GM19455 (cell line): ENCODE measurements at regions not wholly inside any gene's neighbourhood (a gene's known extent, or its start where the extent isn't known, plus 50 kb on each side); places are given as distances from the start of the nearest gene placed in this dataset.

Experiments
- ATAC-seq: cut with Tn5 transposase; IDR thresholded peaks from one replicate; pipeline ENCODE4 v1.9.1; 2021; ENCODE audit not compliant: unreplicated experiment

DNA sequence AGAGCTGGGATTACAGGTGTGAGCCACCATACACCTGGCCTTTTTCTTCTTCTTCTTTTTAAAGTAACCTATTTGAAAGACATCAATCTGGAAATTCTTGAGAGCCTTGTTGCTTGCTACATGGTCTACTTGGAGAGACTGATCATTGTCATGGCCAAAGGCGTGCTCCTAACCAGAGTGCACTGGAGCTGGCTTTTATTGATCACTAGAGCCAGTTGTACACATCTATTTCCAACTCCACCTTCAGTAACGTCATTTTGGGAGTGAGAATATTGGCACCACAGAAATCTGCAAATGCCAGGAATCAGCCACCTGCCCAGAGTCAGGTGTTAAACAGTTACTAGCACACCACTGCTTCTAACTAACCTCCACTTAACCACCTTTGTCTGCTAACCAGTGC is 735.1 kb downstream of the TYW1 start:
- ATAC-seq = no peak

DNA sequence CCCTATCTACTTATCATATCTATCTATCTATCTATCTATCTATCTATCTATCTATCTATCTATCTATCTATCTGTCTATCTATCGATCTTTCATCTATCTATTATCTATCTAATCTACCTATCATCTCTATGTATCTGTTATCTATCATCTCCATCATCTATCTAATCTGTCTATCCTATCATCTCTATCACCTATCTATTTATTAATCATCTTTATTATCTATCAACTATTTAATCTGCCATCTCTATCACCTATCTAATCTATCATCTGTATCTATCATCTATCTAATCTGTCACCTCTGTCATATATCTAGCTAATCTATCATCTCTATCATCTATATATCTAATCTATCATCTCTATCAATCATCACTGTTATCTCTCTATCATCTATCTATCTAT is 736.3 kb downstream of the TYW1 start:
- no peak for ATAC-seq

DNA sequence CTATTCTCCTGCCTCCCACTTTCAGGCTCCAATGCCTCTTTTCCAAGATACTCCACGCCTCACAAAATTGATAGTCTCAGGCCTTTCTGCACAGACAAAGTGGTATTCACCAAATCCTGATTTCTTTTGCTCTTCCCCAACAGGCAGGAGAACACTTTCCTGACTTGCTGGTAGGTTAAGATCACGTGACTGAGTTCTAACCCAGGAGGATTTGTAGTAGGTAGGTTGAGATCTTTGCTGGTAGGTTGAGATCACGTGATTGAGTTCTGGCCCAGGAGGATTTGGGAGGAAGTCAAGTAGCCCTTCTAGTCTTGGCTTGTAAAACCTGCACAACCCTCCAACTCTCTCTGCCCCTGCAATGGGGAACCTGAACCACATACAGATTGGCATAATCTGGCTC is 741.5 kb downstream of the TYW1 start:
- ATAC-seq = no peak

DNA sequence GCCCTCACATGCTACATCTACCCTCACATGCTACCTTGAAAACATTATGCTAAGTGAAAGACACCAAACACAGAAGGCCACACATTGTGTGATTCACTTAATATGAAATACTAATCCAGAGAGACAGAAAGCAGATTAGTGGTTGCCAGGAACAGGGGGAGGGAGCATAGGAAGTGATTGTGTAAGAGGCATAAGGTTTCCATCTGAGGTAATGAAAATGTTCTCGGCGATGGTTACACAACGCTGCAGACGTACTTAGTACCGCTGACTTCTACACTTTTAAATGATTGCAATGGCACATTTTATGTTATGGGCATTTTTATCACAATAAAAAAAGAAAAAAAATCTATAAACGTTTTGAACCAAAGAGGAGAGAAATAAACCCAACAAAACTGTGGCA is 742.3 kb downstream of the TYW1 start:
- no peak for ATAC-seq

DNA sequence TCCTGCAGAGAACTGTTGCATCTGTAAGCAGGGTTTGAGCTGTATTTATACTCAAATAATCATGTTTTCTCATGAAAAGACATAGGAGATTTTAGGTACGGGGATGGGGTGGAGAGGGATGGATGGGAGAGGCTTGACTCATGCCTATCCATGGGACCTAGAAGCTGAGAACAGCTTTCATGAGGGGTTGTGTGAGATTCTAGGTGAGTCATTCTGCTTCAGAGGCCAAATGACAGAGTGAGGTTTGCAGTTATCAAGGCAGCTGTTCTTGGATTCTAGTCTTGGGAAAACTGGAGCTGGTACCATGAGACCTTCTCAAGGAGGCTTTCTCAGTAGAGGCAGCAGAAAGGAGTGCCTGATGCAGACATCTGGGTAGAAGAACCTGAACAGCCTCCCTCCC is 746.9 kb downstream of the TYW1 start:
- no peak for ATAC-seq

DNA sequence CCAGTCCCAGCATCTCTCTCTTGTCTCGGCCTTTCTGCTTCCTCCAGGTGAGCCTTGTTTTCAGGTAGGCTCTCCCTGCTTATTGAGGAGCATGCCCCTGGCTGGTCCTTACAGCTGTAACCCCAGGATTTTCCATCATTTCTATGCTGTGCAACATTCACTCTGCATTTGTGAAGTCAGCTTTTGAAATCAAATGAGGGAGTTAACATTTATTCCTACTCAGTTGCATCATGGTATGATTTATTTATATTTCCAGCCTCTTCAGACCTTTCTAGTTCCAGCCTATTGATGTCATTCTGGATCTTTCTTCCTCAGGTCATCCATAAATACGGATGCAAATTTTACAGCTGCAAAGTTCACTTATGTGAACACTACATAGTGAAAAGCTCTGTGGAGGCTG is 755.6 kb downstream of the TYW1 start:
- ATAC-seq = no peak

GRCh38 chr7:67753891-67754290 is 757.3 kb downstream of the TYW1 start:
- ATAC-seq = no peak

DNA sequence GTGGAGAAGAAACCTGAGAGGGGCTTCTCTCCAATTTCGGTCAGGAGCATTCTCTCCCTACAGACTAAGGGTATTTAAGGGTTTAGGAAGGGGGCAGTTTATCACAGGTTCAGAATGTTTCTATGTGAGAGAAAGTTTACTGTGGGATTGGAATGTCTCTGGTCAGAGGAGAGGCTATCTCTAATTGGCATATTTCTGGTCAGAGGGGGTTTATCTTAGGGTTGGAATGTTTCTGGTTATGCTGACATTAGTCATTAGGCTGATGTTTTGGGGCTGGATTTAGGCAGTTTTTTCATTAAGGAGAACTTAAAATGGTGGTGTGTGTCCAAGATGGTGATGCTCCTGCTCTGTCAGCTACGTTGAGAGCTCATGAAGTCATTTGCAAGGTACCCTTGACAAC is 758.0 kb downstream of the TYW1 start:
- ATAC-seq = no peak

DNA sequence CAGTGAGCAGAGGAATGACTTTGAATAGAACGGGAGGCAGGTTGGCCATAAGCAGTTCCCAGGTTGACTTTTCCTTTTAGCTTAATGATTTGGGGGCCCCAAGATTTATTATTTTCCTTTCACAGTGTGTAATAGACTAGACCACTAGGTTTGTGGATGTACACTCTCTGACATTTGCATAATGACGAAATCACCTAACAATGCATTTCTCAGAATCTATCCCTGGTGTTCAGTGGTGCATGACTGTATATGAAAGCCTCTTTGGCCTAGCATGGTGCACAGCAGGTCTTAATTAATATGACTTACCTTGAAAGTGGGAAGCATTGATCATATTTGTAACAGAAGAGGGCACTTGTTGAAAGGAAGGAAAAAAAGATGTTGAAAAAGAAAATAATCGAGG is 761.9 kb downstream of the TYW1 start:
- ATAC-seq = no peak

GRCh38 chr7:67760971-67761370 is 764.3 kb downstream of the TYW1 start:
- ATAC-seq = no peak

GRCh38 chr7:67762516-67762915 is 765.9 kb downstream of the TYW1 start:
- no peak for ATAC-seq

DNA sequence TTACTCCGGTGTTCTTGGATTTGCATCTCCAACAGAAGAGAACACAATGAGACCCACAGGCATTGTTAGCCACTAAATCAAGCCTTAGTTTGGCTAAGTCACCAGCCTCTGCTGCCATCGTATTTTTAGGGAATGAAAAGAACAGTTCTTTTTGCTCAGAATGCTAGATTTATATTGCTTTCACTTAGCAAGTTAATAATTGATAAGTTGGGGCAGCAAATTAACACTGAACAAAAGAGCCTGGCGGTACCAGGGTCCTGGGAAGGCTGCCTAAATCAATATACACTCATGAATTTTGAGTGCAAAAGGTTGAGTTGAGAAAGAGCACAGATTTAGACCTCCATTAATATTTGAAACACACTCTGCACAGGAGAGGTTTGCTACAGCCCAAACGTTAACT is 767.7 kb downstream of the TYW1 start:
- ATAC-seq = no peak

- no peak for ATAC-seq
Measured at GRCh38 chr7:67765481-67766175, 769.0 kb downstream of the TYW1 start.

DNA sequence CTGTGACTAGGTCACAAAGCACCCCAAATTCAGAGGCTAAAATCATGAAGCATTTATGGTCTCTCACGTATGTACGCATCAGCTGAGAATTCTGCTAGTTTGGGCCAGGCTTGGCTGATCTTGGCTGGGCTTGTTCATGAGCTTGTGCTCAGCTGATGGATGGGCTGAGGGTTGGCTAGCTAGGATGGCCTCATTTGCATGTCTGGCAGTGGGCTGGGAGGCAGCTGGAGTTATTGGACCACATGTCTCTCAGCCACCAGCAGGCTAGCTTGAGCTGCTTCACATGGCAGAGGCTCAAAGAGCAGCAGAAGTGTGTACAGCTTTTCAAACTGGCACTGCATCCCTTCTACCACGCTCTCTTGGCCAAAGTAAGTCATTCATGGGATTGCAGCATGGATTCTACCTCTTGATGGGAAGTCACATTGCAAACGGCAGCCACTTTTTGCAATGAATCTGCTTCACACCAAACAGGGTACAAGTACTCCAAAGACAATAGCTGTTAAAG is 770.3 kb downstream of the TYW1 start:
- no peak for ATAC-seq

DNA sequence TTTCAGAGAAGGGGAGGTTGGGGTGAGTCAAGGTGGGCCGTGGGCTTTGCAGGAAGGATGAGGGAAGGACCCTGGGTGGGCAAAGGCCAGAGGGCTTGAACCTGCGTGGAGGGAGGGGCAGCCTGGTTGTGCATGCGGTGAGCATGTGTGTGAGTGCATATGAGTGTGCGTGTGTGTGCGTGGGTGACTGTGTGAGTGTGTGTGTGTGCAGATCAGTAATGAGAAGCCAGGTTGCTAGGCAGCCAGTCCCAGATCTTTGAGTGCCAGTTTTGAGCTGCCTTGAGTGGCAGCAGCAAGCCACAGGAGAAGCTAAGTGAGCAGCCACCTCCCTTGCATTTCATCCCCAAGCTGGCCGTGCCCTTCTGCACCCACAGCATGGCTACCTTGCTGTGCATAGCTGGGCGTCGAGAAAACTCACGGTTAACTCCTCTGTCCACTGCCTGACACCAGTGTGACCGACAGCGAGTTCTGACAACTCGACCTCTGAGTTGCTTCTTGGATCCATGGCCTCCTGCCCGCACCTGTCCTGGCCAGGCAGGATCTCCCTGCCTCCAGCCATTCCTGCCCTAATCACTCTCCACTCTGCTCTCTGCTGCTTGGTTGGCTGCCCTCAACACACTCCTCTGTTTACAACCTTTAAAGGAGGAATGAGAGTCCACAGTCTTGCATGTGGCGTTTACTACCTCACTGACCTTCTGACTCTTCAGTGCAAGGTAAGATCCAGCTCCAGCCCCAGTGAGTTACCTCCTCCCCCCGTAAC is 775.4 kb downstream of the TYW1 start:
- no peak for ATAC-seq

DNA sequence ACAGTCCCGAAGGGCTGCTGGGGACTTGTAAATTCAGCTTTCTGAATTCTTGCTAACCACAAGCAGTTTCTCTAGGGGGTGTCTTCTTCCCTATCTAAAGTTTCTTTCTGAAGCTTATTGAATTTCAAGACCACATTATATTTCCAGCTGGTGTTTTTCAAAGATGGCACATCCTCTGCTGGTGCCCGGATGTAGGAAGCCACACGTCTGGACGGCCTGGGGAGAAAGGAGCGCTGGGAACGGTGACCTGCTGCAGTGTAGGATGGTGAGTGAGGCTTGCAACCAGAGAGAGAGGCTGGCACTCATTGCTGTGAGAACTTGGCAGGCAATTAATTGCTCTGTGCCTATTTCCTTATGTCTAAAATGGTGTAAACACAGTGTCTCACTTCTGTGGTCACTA is 776.4 kb downstream of the TYW1 start:
- ATAC-seq = no peak

DNA sequence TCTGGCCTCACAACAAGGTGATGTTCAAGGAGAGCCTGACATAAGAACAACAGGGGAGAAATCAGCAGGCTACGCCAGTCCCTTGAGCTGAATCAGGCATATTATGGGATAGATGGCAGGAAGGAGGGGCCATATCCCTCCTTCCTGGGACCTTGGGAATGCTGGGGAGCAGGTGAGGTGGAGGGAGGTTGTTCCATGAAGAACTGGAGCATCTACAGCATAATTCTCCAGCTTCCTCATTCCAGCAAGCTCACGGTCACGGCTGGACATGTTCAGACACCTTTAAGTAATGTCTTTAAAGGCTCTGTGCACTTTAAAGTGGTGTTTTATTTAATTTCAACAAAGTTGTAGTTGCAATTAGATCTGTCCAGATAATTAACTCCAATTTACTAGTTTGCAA is 780.5 kb downstream of the TYW1 start:
- no peak for ATAC-seq

DNA sequence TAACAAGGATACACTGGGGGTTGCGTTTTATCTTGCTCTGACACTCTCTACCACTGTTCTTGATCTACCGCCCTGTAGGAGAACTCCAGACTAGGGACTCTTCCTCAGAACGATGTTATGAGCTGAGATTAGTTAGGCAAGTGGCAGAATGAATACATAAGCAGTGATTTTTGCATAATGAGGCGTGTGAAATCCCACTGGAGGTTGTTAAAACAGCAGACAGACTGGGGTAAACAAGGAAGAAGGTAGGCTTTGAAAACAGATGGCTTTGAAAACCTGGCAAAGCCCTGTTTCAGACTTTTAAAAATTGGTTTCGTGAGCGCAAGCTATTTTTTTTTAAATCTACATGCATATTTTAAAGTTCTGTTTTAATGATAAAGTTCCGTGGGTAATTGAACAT is 785.2 kb downstream of the TYW1 start:
- ATAC-seq = no peak

DNA sequence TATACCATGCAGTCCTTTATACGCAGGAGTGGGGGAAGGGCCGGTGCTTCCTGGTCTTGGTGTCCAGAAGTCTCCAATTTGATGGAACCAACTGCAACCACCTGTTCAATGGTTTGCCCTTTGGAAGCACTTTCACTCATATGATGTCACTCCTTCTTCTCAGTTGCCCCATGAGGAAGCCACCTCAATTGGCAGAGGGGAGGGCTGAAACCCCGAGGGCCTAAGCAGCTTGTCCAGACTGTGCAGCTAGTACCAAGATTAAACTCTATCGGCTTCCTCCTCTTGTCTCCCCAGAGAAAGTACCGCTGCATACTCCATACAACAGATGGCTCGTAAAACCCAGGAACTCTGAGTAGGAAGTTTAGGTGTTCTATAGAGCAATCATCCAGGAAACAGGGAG is 789.4 kb downstream of the TYW1 start:
- ATAC-seq = no peak

DNA sequence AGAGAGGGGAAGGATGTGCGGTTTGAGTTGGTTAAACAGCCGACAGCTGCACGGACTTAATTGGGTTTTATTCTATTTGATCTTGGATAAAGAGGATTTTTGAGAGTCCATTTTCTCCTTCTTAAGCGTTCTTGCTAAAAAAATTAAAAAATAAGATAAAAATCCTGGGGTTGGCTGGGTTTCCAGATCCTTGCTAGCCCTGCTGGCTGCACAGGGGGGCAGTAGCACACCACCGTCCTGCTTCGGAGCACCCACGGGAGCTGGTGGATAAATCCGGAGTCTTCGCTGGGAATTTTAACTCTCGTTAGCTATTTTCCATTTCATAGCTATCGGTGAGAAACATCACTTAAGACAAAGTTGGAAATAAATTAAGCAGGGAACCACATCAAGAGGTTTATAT is 792.0 kb downstream of the TYW1 start:
- ATAC-seq = no peak

DNA sequence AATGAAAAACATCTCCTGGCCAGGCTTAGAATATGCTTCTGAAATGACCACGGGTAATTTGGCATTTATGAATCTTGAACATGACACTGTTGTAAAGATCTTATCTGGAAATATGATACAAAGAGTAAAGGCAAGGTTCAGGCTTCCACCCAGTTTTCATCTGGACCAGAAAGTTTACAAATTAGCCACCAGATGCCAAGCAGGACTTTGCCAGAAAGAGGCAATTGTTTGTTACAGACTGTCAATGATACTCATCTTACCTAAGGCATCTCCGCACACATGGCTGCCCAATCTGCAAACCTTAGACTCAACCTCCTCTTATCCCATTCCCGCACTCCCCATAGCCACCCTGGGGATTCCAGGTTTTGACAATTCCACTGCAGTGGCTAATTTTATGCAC is 795.3 kb downstream of the TYW1 start:
- no peak for ATAC-seq

- ATAC-seq = no peak
Measured at GRCh38 chr7:67794544-67794943, 797.9 kb downstream of the TYW1 start.

GRCh38 chr7:67803789-67804188 is 807.2 kb downstream of the TYW1 start:
- no peak for ATAC-seq
